PFSK-1 (cell line): ENCODE measurements at regions not wholly inside any gene's neighbourhood (a gene's known extent, or its start where the extent isn't known, plus 50 kb on each side); places are given as distances from the start of the nearest gene placed in this dataset.

Source experiments
- FOXP2 ChIP-seq: optimal IDR thresholded peaks from 2 replicates; pipeline ENCODE3; 2011; ENCODE audit warnings: borderline replicate concordance, control low read depth, inconsistent platforms; ENCODE audit not compliant: insufficient read depth; ENCODE audit errors: extremely low read length, extremely low read depth
- SIN3A ChIP-seq: IDR thresholded peaks from 2 replicates; pipeline ENCODE4 v1.6.1; 2012; ENCODE audit warnings: mild to moderate bottlenecking, low read length, moderate library complexity, borderline replicate concordance; ENCODE audit not compliant: insufficient read depth

- no peak for TF ChIP-seq SIN3A
- TF ChIP-seq FOXP2: no peak
Measured at GRCh38 chr11:25593221-25593620, 738.7 kb upstream of the ANO3 start.
